GOT3 (cell line): ENCODE measurements at regions not wholly inside any gene's neighbourhood (a gene's known extent, or its start where the extent isn't known, plus 50 kb on each side); places are given as distances from the start of the nearest gene placed in this dataset.

ENCODE experiments used
- DNase-seq: peaks from one replicate; lab custom pipeline; 2025; ENCODE audit warnings: mixed read lengths; lab: John Stamatoyannopoulos, UW

GRCh38 chr2:183214680-183215079 lies 90.4 kb downstream of the NUP35 start:
- no peak for DNase-seq

DNA sequence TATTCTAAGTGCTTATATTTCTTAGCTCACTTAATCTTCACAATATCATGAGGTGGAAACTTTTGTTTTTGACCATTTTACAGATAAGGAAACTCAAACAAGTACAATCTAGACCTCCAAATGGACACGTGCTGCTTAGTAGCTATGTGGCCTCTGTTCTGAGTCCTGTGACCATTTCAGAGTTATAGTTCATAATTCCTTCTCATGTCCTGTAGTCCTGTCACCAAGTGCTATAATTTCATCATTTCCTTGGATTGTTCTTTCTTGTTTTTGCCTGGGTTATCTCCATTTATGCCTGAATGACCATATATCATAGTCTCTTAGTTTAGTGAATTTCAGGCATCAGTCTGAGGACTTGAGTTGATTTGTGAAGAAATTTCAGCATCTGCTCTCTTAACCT lies 91.7 kb downstream of the NUP35 start:
- no peak for DNase-seq

DNA sequence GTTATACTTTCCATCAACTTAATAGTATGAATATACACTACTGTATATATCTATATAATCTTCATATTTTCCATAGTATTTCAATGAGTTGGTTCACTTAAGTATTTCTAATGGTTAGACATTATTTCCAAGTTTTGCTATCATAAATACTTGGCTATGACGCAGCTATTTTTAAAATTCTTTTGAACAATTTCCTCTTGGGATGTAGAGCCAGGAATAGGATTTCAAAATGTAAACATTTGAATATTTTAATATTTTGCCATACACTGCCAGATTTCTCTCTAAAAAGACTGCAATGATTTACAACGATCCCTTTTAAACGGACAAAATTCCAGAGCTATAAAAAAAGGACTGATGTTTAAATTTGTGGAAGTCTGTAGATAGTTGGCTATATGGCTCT lies 95.6 kb downstream of the NUP35 start:
- no peak for DNase-seq

DNA sequence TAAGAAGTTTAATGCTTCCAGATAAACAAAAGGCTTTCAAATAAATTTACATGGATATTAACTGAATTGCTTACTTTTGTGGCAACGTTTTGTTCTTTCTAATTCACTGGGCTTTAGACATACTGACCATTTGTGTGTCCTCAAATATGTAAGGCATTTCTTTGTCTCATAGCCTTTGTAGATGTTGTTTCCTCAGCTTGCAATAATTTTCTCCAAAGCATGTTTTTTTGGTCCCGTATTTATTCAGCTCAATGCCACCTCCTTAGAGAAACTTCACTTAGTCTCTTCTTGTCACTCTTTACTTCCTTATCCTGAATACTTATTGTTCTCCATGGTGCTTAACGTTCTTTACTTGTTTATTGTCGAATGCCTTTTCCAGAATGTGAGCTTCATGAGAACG lies 98.5 kb downstream of the NUP35 start:
- no peak for DNase-seq

GRCh38 chr2:183224948-183225347 lies 100.7 kb downstream of the NUP35 start:
- no peak for DNase-seq

DNA sequence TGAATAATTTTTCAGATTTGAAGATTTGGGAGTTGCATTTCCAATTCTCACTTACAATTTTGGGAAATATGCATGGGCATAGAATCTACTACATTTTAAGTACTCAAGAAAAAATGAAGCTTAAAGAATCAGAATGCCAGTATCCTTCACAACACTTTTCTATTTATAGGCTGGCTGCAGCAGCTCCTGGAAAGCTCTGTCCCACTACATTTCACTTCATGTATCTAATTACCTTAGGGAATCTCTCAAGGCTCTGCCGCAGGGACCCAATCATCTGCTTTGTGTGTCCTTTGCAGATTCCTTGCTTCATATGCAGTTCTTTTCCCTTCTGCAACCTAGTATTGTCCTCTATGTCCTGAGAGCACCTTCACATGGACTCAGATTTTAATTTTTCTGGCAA lies 102.9 kb downstream of the NUP35 start:
- no peak for DNase-seq

DNA sequence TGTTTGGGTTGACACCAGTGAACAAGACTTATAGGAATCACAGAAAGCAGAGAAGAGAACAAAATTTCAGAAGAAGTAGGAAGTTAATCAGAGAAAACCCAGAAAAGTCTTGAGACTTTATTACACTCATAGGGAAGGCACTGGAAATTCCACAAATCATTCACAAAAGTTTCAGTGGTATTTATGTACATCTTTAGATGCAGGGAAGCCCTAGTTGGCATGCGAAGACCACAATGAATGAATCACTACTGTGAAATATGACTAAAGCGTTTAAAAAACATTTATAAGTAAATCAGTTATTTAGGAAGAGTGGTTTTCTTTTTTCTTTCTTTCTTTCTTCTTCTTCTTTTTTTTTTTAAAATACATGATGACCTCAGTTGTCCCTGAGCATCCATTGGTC lies 105.1 kb downstream of the NUP35 start:
- DNase-seq = no peak

DNA sequence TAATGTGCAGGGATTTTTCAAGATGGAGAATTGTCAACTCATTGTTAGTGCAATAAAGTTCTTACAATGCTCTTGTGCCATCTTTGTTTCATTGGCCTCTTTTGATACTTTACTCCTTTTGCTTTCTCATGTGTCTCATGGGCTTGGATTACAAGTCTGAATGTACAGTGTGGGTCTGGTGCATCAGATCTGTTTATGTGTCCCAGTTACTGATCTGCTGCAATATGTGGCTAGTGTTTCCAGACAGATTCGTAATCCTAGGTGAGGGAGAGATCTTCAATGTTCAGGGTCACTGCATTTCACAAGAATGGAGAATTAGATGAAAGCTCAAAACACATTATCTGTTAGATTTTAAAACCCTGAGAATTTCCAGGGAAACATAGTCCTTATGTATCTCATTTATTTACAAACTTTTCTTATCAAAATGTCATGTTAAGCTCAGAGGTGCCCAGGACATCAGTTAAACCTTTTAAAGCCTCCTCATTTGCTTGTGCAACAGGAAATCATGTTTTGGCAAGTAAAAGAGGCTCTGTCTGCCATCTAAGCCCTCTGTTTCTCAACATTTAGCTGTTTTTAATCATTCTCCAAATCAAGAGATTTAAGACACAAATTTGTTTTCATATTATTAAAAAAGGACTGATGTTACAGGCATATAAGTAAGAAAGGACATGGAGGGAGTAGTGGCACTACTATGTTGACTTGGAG lies 108.1 kb downstream of the NUP35 start:
- no peak for DNase-seq

GRCh38 chr2:183242937-183243336 lies 118.7 kb downstream of the NUP35 start:
- no peak for DNase-seq

- DNase-seq = no peak
Observed at GRCh38 chr2:183243758-183244157, 119.5 kb downstream of the NUP35 start.

DNA sequence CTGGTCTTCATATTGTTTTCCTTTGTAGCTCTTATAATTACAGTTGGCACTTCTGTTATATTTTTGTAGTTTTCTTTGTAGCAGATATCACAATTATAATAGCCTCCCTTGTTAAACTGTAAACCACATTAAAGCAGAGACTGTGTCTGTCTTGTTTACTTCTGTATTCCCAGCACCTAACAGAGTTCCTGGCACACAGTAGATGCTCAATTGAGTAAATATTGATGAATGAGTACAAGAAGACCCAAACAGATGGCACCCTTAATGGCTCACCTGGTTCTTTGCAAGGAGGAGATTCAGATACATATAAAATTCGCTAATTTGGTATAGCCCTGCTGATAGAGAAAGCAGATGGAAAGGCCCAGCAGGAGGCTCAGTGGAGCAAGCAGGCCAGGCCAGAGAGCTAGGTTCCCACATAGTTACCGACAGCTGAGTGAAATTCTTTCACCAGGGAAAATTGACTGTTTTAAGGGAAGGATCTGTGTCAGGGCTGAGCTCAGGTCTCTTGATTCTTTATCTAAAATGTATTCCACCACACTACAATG lies 120.1 kb downstream of the NUP35 start:
- no peak for DNase-seq

DNA sequence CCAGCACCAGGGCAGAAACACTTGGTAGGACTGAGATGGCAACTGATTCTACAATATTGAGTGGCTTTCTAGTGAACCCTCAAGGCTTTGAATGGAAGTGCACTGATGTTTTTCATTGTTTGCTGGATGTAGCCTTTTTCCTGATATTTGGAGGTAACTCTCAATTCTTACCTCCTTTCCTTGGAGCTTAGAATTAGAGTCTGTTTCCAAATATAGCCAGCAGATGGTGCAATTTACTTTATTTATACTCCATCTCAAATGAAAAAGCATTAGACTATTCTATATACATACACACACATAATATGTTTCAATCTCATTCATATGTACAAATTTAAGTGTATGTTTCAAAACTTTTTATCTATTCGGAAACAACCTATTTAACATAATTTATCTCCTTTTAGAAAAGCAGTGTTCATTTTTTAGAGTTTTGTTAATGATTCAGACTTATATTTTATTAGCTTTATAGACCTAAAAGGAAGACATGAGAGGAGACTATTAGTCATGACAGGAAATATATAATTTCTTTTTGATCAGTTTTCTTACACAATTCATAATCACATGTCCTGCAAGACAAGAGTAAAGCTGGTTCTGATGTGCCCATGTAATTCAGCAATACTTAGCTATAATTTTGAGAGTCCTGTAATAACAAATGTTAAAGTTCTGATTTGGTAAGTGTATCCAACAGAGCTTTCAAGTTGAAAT lies 124.8 kb downstream of the NUP35 start:
- no peak for DNase-seq

DNA sequence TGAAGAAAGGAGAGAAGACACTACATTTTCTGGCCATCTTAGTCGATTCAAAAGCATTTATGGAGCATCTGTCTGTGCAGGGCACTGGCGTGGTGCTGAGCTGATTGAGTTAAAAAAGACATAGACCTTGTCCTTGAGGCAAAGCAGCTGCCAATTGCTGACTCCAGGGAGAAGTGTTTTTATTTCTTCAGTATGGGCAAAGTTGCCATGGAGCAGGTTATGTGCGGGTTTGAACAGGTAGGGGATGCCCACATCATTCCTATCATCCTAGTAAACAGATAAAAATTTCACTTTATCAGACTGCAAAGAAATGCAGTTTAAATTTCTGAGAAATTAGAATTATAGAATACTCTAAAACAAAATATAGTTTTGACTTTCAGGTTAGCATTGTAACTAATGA lies 125.8 kb downstream of the NUP35 start:
- DNase-seq = no peak

GRCh38 chr2:183250472-183250871 lies 126.2 kb downstream of the NUP35 start:
- DNase-seq = no peak

DNA sequence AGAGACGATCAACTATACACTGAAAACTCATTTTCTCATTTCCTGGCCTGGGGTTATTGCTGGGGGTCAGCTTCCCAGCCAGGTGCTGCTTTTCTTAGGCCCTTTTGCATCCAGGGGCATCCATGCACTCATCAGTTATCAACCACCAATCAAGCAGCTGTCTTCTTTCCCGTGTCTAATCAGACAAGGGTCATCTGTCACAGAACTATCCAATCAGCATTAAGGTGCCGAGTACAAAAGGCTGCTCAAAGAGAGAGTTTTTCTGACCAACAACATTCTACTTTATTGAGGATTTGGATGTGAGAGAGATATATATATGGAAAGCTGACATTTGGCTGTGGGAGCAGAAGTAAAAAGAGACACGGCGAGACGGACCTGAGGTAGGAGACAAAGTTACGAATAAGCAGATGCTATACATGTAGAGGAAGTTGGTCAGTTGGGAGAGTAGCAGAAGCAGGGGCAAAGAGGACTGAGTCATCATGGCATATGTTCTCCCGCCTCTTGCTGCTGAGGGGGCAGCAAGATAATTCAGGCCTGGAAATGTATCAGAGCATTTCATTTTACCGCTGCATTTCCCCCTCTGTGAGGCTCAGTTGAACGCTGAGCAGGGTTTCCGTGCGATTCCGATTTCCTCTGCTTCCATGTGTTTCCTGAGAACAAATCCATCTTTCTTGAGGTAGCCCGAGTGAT lies 129.3 kb downstream of the NUP35 start:
- no peak for DNase-seq

DNA sequence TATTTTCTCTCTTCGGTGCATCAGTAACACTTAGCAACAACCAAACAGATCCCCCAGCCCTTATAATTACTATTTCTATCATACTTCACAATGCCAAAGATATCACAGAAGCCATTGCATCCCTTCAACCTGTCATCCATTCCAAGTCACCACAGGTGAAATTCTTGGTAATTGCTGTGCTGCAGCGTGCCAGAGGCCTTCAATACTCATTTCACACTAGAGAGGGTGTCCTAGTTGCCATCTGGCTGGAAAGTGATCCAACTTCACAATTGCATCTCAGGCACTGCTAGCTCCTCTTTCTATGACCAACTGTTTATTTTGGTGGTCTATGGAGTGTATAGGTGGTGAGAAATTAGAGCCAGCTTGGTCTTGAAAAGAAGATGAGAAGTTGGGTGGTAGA lies 131.2 kb downstream of the NUP35 start:
- no peak for DNase-seq

DNA sequence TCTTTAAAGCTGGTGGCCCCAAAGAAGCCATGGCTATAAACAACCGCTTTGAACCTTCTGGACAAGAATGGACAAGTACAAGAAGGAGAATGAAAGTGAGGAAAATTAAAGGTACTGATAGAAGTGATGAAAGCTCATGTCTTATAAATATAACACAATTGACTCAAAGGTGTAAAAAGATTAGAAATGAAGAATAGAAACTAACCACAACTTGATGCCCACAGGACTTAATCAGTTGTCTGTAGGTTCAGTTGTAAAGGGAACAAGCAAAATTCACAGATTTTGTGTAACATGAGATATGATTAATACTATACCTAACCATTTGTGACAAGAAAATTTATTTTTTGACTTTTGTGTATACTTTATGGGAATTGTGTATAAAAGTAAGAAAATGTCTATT lies 135.7 kb downstream of the NUP35 start:
- no peak for DNase-seq

DNA sequence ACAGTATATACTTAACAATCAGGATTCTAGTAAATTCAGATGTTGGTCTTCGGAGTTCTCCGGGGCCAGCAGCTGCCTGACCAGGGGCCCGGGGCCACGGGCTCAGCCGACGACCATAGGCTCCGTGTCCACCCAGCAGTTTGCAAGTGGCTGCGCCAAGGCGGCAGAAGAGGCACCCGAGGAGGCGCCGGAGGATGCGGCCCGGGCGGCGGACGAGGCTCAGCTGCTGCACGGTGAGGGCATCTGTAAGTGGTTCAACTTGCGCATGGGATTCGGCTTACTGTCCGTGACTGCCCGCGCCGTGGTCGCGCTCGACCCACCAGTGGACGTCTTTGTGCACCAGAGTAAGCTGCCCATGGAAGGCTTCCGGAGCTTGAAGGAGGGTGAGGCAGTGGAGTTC lies 136.3 kb downstream of the NUP35 start:
- no peak for DNase-seq

- no peak for DNase-seq
Observed at GRCh38 chr2:183264890-183265535, 140.8 kb downstream of the NUP35 start.

GRCh38 chr2:183267148-183267827 lies 143.0 kb downstream of the NUP35 start:
- no peak for DNase-seq

GRCh38 chr2:183269956-183270355 lies 145.7 kb downstream of the NUP35 start:
- DNase-seq = no peak

DNA sequence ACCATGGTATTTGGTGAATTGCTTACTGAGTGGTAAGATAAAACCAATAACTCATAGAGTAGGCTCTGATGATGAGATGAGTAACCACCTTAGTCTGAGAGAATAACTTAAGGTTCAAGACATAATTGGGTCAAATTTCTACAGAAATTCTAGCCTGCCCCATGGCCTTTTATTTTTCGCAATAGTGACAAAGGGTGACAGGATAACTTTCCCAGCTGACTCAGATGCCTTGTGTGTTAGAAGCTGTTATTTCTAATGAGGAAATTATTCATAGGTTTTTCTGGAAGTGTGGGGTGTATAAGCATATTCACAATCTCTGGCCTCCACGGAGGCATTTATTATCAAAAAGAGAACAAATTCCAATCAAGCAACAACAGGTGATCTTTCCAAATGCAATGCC lies 159.0 kb downstream of the NUP35 start:
- DNase-seq = no peak
